ENCODE measurements at regions not wholly inside any gene's neighbourhood (a gene's known extent, or its start where the extent isn't known, plus 50 kb on each side); places are given as distances from the start of the nearest gene placed in this dataset.

DNA sequence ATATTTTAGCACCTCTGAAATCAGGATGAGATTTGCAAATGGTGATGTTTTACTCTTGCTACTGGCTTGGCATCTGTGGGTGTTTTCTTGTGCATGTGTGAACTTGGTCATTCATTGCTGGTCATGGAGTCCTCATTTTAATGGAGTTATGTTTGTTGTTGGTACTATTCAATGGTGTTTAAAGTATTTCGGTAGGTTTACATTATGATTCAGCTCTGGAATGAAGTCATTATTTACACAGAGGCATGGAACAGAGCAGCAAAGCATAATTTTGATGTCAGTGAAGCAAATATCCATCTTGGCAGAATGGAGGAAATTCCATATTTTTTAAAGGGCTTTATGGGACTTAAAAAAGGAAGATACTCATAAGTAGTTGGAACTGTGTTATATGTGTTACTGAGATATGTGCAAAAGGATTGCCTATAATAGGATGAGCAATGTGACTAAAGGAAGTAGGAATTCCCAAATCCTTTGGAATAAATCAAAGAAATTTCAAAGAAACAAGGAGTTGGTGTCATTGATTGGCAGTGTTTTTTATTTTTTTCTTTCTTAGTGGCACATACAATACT is 147.4 kb downstream of the ACTBL2 start:
- no peak for DNase-seq (ENCODE audit: low spot score)

DNA sequence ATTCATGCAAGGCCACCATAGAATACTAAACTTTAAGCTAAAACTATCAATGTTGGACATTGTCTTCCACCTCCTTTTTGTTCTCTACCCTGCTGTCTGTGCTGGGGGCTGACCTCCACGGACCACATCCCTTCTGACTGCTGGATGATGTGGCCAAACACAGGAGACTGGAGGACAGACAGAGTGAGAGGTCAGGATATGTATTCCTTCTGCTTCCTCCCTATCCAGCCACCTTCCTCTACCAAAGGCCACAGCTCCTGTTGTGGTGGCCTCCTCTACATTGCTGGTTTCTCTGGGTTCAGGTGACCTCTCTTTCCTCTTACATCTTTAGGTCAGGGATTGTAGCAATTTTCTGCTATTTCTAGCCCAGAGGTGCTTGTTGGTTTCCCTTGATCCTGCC is 148.1 kb downstream of the ACTBL2 start:
- no peak for DNase-seq (ENCODE audit: low spot score)

DNA sequence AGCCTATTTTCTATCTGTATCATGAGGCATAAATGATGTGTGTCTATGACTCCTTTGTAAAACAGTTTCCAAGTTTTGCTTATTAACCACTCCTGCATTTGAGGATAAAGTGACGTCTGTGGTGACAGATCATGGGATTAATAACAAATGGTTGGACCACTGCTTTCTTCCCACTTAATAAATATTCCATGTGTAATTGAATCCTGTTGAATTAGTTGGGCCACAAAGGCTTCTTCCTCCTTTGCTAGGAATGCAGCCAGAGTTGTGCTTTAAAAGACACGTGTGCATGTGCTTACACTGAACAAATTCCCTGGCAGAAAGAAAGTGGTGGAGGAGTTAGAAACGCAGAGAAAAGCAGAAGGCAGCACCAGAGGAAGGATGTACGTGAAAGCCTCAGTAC is 150.2 kb downstream of the ACTBL2 start:
- DNase-seq (ENCODE audit: low spot score) = no peak

DNA sequence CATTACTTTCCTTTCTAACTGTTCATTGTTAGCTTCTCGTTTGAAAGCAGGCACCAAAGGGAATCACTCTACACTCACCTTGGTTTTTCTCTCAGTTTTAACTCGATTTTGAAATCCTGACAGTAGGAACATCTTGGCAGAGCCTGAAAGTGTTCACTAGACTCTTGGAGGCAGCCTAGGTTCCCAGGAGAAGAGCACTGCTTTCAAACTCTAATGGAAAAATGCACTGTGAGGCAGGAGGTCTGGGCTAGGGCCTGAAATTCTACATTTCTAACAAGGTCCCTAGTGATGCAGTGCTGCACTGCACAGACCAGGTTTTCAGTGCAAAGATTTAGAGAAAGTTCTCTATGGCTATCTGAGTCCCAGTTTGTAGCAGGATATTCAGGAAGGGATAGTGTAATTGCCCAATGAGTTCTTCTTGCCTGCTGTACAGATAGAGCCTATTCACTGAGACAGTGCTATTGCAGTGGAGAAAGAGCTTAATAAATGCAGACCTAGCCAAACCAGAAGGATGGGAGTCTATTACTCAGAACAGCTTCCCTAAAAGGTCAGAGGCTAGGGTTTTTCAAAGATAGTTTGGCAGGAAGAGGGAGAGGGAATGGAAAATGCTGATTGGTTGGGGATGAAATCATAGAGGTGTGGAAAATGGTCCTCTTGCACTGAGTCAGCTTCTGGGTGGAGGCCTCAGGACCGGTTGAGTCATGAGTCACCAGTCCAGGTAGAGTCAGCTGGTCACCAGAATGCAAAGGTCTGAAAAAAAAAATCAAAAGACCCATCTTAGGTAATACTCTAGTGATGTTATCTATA is 153.9 kb downstream of the GPBP1 start:
- DNase-seq (ENCODE audit: low spot score) = no peak

DNA sequence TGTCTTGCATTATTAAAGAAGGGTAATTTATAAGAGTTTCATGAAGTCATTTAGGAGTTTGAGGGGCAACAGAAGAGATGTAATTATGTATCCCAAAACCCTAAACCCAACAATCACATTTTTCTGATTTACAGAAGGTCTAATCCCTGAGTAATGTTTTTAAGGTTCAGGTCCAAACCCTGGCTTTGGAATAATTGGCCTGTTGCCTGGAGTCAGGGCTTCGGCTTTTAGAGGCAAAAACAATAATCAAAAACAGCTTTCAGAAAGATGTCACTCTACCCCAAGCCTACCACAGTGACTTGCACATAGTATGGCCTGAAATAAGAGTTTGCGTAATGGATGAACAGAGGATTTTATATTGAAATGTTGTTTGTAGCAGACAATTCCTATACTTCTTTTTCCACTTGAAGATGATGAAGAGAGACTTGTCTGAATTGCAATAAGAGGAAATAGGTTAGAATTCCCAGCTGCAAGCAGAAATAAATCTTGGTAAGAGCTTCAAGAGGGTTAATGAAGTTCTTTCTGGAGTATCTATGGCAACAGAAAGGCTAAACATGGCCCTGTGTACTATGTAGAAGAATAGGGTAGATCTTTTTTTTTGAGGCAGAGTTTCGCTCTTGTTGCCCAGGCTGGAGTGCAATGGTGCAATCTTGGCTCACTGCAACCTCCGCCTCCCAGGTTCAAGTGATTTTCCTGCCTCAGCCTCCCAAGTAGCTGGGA is 152.0 kb downstream of the GPBP1 start:
- DNase-seq (ENCODE audit: low spot score) = no peak

DNA sequence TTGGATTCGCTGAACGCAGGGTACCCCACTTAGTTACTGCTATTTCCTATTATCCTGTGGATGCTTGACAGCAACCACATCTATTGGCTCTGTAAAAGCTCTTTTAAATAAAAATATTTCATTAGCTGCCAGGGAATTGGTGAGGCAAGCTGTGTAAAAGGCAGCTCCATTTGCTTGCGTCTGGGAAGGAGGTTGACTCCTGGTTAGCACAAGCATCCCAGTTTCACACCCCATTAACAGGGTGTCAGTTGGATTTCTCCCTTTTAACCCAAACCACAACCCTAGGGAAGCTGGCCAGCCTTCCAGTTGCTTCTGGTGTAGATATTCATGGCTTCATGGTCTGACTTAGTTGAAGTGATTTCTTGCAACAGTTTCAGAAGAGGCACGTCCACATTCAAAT is 151.0 kb downstream of the GPBP1 start:
- DNase-seq (ENCODE audit: low spot score) = no peak

DNA sequence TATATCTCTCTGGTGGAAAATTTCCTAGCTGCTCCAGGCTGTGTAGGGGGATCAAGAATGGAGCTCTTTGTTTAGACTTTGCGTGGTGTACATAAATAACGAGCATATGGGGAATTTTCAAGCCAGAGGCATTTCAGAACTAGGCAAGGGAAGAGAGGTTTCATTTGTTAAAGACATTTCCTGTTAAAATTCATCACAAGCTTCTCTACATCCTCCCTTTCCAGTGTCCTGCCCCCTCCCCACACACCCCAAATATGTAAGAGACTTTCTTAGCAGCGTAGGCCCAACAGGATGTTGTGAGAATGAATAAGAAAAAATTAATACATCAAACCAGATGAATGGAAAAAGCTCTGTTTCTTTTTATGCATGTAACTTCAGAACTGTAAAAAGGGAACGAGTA is 150.3 kb downstream of the GPBP1 start:
- no peak for DNase-seq (ENCODE audit: low spot score)

DNA sequence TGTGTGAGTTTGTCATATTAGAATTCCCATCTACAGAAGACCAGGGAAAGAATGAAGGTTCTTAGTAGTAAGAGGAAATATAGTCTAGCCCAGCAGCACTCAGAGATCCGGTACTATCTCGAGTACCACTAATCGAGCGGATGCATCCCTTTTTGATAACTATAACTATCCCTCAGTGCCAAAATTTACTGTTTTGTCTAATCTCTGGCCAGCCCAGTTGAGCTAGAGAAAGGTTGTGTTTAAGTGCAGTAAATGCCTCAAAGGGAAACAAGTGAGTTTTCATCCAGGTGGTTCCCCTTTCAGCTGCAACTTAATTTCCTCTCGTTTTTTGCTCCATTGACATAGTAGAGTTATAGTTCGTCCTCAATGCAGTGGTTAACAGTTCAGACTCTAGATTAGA is 146.7 kb downstream of the GPBP1 start:
- DNase-seq (ENCODE audit: low spot score) = no peak

DNA sequence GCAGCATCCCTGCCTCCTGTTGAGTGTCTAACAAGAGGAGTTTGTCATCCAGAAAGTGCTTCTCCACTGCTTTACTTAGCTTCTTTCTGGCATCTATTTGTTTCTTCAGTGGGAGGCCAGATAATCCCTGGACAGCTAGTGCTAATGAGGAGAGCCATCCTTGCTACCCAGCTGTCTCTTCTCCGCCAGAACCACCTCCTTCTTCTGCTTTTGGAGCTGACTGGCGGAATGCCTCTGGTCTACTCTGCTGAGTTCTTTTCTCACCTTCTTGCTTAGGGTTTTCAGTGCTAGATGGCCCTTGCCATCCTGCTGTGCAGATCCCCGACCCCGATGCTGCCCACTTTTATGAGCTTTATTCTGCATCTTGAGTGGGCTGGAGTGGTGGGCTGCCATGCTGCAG is 145.8 kb downstream of the GPBP1 start:
- DNase-seq (ENCODE audit: low spot score) = no peak

DNA sequence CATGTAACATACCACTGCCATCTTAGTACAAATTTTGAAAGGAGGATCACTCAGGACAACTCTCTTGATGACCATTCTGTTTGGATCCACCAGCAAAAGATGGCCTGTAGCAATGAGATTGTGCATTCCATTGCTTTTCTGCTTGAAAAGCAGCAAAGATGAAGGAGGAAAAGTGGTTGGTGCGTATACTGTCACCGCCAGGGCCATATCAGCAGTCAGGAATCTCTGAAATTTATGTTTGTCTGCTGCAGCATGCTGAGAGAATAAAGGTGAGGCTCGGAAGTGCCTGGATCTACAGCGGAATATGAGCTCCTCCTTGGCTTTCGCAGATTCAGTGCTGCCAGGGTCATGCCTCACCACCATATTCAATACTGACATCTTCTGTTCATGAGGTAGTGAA is 144.4 kb downstream of the GPBP1 start:
- no peak for DNase-seq (ENCODE audit: low spot score)

DNA sequence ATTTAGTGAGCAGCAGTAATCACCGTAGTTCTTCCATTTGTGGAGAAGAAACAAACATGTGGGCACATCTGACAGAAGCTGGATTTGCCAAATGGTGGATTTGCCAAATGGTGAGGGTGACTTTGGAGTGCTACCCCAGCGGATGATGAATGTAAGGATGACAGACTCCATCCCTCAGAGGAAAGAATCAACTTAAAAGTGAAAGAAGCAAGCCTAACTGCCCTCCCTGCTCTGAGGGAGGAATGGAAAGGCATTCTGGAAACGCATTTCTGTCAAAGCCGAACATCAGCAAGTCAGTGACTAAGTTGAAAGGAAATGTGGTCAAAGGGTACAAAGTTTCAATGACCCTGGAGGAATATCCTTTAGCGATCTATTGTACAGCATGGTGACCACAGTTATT is 143.5 kb downstream of the GPBP1 start:
- no peak for DNase-seq (ENCODE audit: low spot score)

DNA sequence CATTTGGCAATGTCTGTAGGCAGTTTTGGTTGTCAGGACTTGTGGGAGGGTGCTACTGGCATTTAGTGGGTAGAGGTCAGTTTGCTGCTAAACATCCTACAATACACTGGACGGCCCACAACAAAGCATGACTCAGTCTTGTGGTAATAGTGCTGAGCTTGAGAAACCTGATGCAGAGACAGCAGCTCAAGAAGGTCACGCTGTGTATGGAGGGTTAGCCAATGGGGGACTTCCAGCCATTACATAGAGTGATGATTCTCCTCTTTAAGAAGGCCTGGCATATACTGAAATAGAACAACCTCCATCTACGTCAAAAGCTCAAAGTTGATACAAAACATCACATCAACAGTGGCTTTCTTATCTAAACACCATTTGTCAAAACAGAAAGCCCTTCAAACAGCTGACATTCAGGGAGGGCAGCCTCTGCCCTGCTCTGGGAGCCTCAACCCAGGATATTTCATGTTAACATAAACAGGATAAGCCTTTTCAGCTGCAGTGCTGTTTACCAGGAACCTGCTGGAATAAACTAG is 143.0 kb downstream of the GPBP1 start:
- DNase-seq (ENCODE audit: low spot score) = no peak

DNA sequence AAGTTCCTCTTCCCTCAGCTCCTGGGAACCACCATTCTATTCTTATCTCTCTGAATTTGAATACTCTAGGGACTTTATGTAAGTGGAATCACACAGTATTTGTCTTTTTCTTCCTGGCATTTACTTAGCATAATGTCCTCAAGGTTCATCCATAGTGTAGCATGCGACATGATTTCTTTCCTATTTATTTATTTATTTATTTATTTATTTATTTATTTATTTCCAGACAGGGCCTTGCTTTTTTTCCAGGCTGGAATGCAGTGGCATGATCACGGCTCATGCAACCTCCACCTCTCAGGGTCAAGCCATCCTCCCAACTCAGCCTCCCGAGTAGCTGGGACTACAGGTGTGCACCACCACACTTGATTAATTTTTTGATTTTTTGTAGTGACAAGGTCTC is 142.1 kb downstream of the GPBP1 start:
- no peak for DNase-seq (ENCODE audit: low spot score)

All from putamen (tissue), 1 donor.